ENCODE measurements at regions not wholly inside any gene's neighbourhood (a gene's known extent, or its start where the extent isn't known, plus 50 kb on each side); places are given as distances from the start of the nearest gene placed in this dataset.
A peak's percentile ranks its signal among the peaks of the same experiment; 100 is the strongest.

DNA sequence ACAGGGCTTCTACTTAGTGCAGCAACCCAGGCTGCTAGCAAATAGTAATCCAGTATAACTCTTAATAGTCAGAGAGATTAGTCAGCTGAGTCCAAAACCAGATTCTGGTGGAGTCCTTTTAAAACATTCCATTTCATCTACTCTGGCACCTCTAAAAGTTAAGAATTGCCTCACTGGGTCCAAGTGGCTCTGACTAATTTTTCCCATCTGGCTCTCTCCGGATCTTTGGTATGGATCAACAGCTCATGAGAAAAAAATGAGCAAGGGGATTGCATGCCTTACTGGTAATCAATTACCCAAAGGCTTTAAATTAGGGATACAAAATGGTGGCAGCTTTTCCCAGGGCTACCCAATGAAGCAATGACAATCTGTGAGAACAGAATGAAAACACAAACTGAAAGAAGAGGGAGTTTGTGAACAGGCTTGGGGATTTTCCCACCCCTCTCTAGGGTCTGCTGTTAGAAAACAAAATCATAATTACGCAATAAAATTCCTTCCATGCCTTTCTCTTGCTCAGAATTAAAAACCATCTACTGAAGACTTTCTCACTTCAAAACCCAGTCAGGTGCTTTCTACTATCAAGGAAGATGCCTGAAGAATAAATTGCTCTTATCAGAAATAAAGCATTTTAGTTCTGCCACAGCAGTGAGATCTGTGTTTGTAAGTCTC, 84.6 kb upstream of the PMFBP1 start:
- Histone ChIP-seq H3K4me2 (ENCODE audit: insufficient read depth in 1 of 2, low read depth in 2 of 2, low read length in 2 of 2) (0 out of 4 replicates have a peak overlapping the region, but pooled peaks have one; percentile 5 to 29), H3K9me3 (ENCODE audit: insufficient read depth in 2 of 2, low read depth in 1 of 2, low read length in 1 of 2) (no peaks in the 10 kb centered on the region), H2BK20ac (ENCODE audit: low read length) (no peak overlapping the region), H3K4ac (replicated peaks; ENCODE audit: insufficient read length, low read depth, low read length) (no peak overlapping the region), H3K23me2 (ENCODE audit: low read depth, low read length) (no peaks in the 10 kb centered on the region; the same call in 1 of the 2 replicates), H3K9ac (replicated peaks in 1 of 4; ENCODE audit: extremely low read depth in 1 of 4, low read depth in 3 of 4, low read length in 3 of 4) (no peak overlapping the region), H4K8ac (ENCODE audit: extremely low read depth, insufficient read depth, low read length) (no peak overlapping the region), H3K14ac (ENCODE audit: insufficient read length) (no peak overlapping the region), H3K4me1 (replicated peaks in 1 of 4; ENCODE audit: control insufficient read depth in 3 of 4, insufficient read depth in 4 of 4, low read length in 3 of 4) (peaks cover 0 to 9% (median 4%) of the 10 kb centered on the region in 4 experiments; a peak in 4 of 7 replicates), H3K23ac (ENCODE audit: insufficient read length) (no peak overlapping the region), H3K79me1 (ENCODE audit: low read depth, low read length) (no peaks in the 10 kb centered on the region), H4K5ac (ENCODE audit: insufficient read length, low read depth, low read length) (no peak overlapping the region), H3K36me3 (ENCODE audit: control insufficient read depth in 2 of 4, insufficient read depth in 4 of 4, low read length in 3 of 4) (no peaks in the 10 kb centered on the region), H2AK5ac (ENCODE audit: low read depth, low read length) (no peak overlapping the region), H4K20me1 (replicated peaks in 1 of 2; ENCODE audit: control insufficient read depth in 1 of 2, insufficient read depth in 2 of 2, low read length in 2 of 2) (no peaks in the 10 kb centered on the region), H2BK5ac (ENCODE audit: low read depth, low read length) (no peak overlapping the region), H3K79me2 (ENCODE audit: control insufficient read depth in 1 of 2, insufficient read depth in 2 of 2, low read length in 2 of 2) (no peaks in the 10 kb centered on the region), H3K4me3 (ENCODE audit: extremely low read depth in 1 of 4, insufficient read depth in 2 of 4, low read depth in 3 of 4, low read length in 4 of 4) (no peak overlapping the region), H2AFZ (ENCODE audit: low read length) (no peak overlapping the region), H3K56ac (replicated peaks; ENCODE audit: insufficient read length, low read depth, low read length) (no peak overlapping the region), H3K27me3 (replicated peaks in 1 of 4; ENCODE audit: control insufficient read depth in 3 of 4, extremely low read depth in 1 of 4, insufficient read depth in 3 of 4, low read length in 3 of 4) (no peaks in the 10 kb centered on the region), H2BK12ac (ENCODE audit: low read depth, low read length) (no peak overlapping the region), H2BK120ac (replicated peaks; ENCODE audit: low read depth, low read length) (no peak overlapping the region), H3K27ac (ENCODE audit: low read depth, low read length) (no peak overlapping the region), H4K91ac (replicated peaks; ENCODE audit: insufficient read length, low read length) (no peak overlapping the region), H2BK15ac (ENCODE audit: low read length) (no peak overlapping the region), H3K18ac (ENCODE audit: extremely low read depth, low read length) (no peak overlapping the region; the same call in 1 of the 2 replicates)
- TF ChIP-seq CREB1 (IDR thresholded peaks at IDR 0.05) (no peak), RAD21 (IDR thresholded peaks at IDR 0.05 in 1 of 2, conservative IDR thresholded peaks at IDR 0.05 in 1 of 2; ENCODE audit: low read depth in 2 of 2, low read length in 2 of 2) (no peak), EZH2 (IDR thresholded peaks at IDR 0.05; ENCODE audit: low read depth, low read length, severe bottlenecking) (no peak), SIX5 (IDR thresholded peaks at IDR 0.05; ENCODE audit: low read depth, low read length) (no peak), CHD1 (IDR thresholded peaks at IDR 0.05; ENCODE audit: low read depth, low read length) (no peak), POLR2A (IDR thresholded peaks at IDR 0.05; ENCODE audit: control extremely low read depth in 1 of 2, low read depth in 2 of 2, low read length in 2 of 2) (no peak), CEBPB (IDR thresholded peaks at IDR 0.05; ENCODE audit: low read depth, low read length) (peak; percentile 90; the same call in 1 of the 2 replicates)
- DNase-seq (ENCODE audit: low read depth in 1 of 2, low spot score in 2 of 2) (no peak), FAIRE-seq (no peak)
- WGBS, 2 experiments (ENCODE audit: extremely low coverage in 1 of 2, insufficient coverage in 1 of 2, insufficient read length in 1 of 2, insufficient replicate concordance in 2 of 2, low coverage in 1 of 2, low lambda C conversion rate in 2 of 2, missing lambda C conversion rate in 1 of 2), result 86% methylated on average over 2 of the region's 2 CpGs; no CpG with 5 or more reads in 1 of the 2 experiments
- ChIA-PET CTCF (ENCODE audit: partially characterized antibody) (interaction anchor here (0.6 to 0.8 kb wide), 2 partner anchors 9 to 1509 kb away, joined by 3 read pairs; no protein-coding TSS in a partner anchor), POLR2A (ENCODE audit: partially characterized antibody) (no interaction called here)
